ENCODE measurements at regions not wholly inside any gene's neighbourhood (a gene's known extent, or its start where the extent isn't known, plus 50 kb on each side); places are given as distances from the start of the nearest gene placed in this dataset.
A peak's percentile ranks its signal among the peaks of the same experiment; 100 is the strongest.

DNA sequence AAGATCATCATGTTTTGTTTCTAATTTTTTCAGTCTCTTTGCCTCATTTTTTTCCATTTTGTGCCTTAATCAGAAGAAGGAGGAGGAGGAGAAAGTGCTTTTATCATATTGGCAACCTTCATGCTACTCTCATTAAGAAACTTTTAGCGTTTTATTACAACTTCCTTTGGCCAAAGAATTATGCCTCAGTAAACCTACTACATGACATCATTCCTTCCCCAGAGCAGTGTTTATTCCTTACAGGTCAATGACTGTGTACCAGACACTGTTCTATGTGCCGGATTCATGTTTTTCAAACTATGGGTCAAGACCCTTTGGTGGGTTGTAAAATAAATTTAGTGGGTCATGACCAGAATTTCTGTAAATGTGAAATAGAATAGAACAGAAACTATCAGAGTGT lies 110.4 kb downstream of the SLC30A10 start:
- no peak overlapping the region for H3K27ac ChIP-seq
- peaks cover 6% of the 10 kb centered on the region for H3K27me3 ChIP-seq (replicated peaks)
- in situ Hi-C loops (cut with HindIII; ENCODE audit: low pct_ligation_motif_present, low sequenced_read_pairs), result no loop called here
- no peak for DNase-seq
- H3K4me3 ChIP-seq (ENCODE audit: low read depth, low read length), result no peak overlapping the region
- TF ChIP-seq CTCF (IDR thresholded peaks at IDR 0.05; ENCODE audit: low read depth, low read length, missing control alignments), result no peak
- H3K36me3 ChIP-seq (replicated peaks), result no peaks in the 10 kb centered on the region

- DNase-seq, result no peak
Measured at GRCh38 chr1:219813294-219813693, 115.1 kb downstream of the SLC30A10 start.

GRCh38 chr1:219812491-219813203 lies 115.7 kb downstream of the SLC30A10 start:
- H3K27ac ChIP-seq, result no peak overlapping the region
- no peak overlapping the region for H3K4me3 ChIP-seq (ENCODE audit: low read depth, low read length)
- in situ Hi-C loops (cut with HindIII; ENCODE audit: low pct_ligation_motif_present, low sequenced_read_pairs), result no loop called here
- peaks cover 6% of the 10 kb centered on the region for H3K27me3 ChIP-seq (replicated peaks)
- H3K36me3 ChIP-seq (replicated peaks), result no peaks in the 10 kb centered on the region
- TF ChIP-seq CTCF (IDR thresholded peaks at IDR 0.05; ENCODE audit: low read depth, low read length, missing control alignments), result peak; percentile 91
- DNase-seq, result peak; percentile 69

More at GRCh38 chr1:219813294-219813693, 115.1 kb downstream of the SLC30A10 start:
- Histone ChIP-seq H3K27me3 (replicated peaks) (peaks cover 6% of the 10 kb centered on the region), H3K36me3 (replicated peaks) (no peaks in the 10 kb centered on the region), H3K4me3 (ENCODE audit: low read depth, low read length) (no peak overlapping the region), H3K27ac (no peak overlapping the region)
- no peak for TF ChIP-seq CTCF (IDR thresholded peaks at IDR 0.05; ENCODE audit: low read depth, low read length, missing control alignments)
- in situ Hi-C loops (cut with HindIII; ENCODE audit: low pct_ligation_motif_present, low sequenced_read_pairs), result no loop called here

- DNase-seq, result no peak
- no peak overlapping the region for H3K4me3 ChIP-seq (ENCODE audit: low read depth, low read length)
- peaks cover 6% of the 10 kb centered on the region for H3K27me3 ChIP-seq (replicated peaks)
- H3K36me3 ChIP-seq (replicated peaks), result no peaks in the 10 kb centered on the region
- no peak for TF ChIP-seq CTCF (IDR thresholded peaks at IDR 0.05; ENCODE audit: low read depth, low read length, missing control alignments)
- H3K27ac ChIP-seq, result no peak overlapping the region
- in situ Hi-C loops (cut with HindIII; ENCODE audit: low pct_ligation_motif_present, low sequenced_read_pairs), result no loop called here
Measured at GRCh38 chr1:219812086-219812485, 116.3 kb downstream of the SLC30A10 start.

GRCh38 chr1:219810451-219810850 lies 117.9 kb downstream of the SLC30A10 start:
- no peak overlapping the region for H3K4me3 ChIP-seq (ENCODE audit: low read depth, low read length)
- in situ Hi-C loops (cut with HindIII; ENCODE audit: low pct_ligation_motif_present, low sequenced_read_pairs), result no loop called here

More at GRCh38 chr1:219810451-219810850, 117.9 kb downstream of the SLC30A10 start:
- Histone ChIP-seq H3K36me3 (replicated peaks) (no peaks in the 10 kb centered on the region), H3K27me3 (replicated peaks) (peaks cover 4% of the 10 kb centered on the region), H3K27ac (no peak overlapping the region)
- no peak for TF ChIP-seq CTCF (IDR thresholded peaks at IDR 0.05; ENCODE audit: low read depth, low read length, missing control alignments)
- no peak for DNase-seq

All from brain microvascular endothelial cell (primary cell).